ENCODE measurements at regions not wholly inside any gene's neighbourhood (a gene's known extent, or its start where the extent isn't known, plus 50 kb on each side); places are given as distances from the start of the nearest gene placed in this dataset.

GRCh38 chrX:147779173-147779572 lies 132.5 kb upstream of the FMR1 start:
- no peak overlapping the region for H4K8ac ChIP-seq (replicated peaks; ENCODE audit: insufficient read length, low read depth, low read length)
- peaks cover 0 to 3% of the 10 kb centered on the region in 2 experiments; a peak in 2 of 4 replicates for H3K4me1 Mint-ChIP-seq
- no peak overlapping the region for H2BK15ac ChIP-seq (ENCODE audit: low read depth, low read length)
- H3K23ac ChIP-seq (ENCODE audit: insufficient read length, low read depth, low read length), result no peak overlapping the region
- H3K18ac ChIP-seq (ENCODE audit: insufficient read length, low read depth, low read length), result no peak overlapping the region
- H3K23me2 ChIP-seq (ENCODE audit: insufficient read length, low read depth, low read length, poor library complexity, severe bottlenecking), result no peaks in the 10 kb centered on the region
- H3K27ac Mint-ChIP-seq, result no peak overlapping the region
- no peaks in the 10 kb centered on the region for H4K20me1 ChIP-seq (ENCODE audit: control insufficient read depth, insufficient read depth, insufficient read length)
- H2BK12ac ChIP-seq (ENCODE audit: insufficient read length, low read depth, low read length), result no peak overlapping the region
- H3K27ac ChIP-seq (ENCODE audit: insufficient read length, low read depth, low read length), result no peak overlapping the region
- no peak overlapping the region for H2BK20ac ChIP-seq (ENCODE audit: low read depth, low read length, poor library complexity, severe bottlenecking)
- H3K4me2 ChIP-seq (ENCODE audit: insufficient read depth, insufficient read length, low read length), result no peak overlapping the region
- no peaks in the 10 kb centered on the region for H3K79me1 ChIP-seq (ENCODE audit: insufficient read depth, low read depth, low read length, poor library complexity, severe bottlenecking)
- H3T11ph ChIP-seq (ENCODE audit: low read length), result no peak overlapping the region
- no peak overlapping the region for H3K14ac ChIP-seq (ENCODE audit: insufficient read depth, low read length)
- peaks cover 40% of the 10 kb centered on the region for H3K27me3 Mint-ChIP-seq (ENCODE audit: low read depth)
- H3K4me1 ChIP-seq (ENCODE audit: insufficient read depth, low read length), result no peaks in the 10 kb centered on the region
- no peaks in the 10 kb centered on the region for H3K27me3 ChIP-seq (ENCODE audit: insufficient read depth, low read length)
- H3K56ac ChIP-seq (ENCODE audit: insufficient read length, low read depth, low read length), result no peak overlapping the region
- no peak overlapping the region for H2AK5ac ChIP-seq (ENCODE audit: insufficient read length, low read length)
- peaks cover 4 to 7% (median 7%) of the 10 kb centered on the region in 3 experiments; a peak in 3 of 7 replicates for H3K36me3 Mint-ChIP-seq (ENCODE audit: insufficient read depth in 1 of 3, low read depth in 3 of 3)
- H3K79me2 ChIP-seq (ENCODE audit: insufficient read depth, low read length), result no peaks in the 10 kb centered on the region
- no peak for TF ChIP-seq CTCF (conservative IDR thresholded peaks at IDR 0.05)
- H3K9me3 ChIP-seq (ENCODE audit: control insufficient read depth, low read depth, low read length), result peaks cover 22% of the 10 kb centered on the region
- H3K4me3 Mint-ChIP-seq, result no peak overlapping the region
- H3K4ac ChIP-seq (ENCODE audit: low read depth, low read length), result no peak overlapping the region
- H4K5ac ChIP-seq (ENCODE audit: insufficient read length, low read depth, low read length), result no peak overlapping the region
- H2AFZ ChIP-seq (ENCODE audit: low read length), result no peak overlapping the region
- DNase-seq, result no peak
- H2BK120ac ChIP-seq (ENCODE audit: low read depth, low read length, poor library complexity, severe bottlenecking), result no peak overlapping the region
- no peak overlapping the region for H3K9ac ChIP-seq (ENCODE audit: extremely low read depth, insufficient read length, low read length)
- H4K91ac ChIP-seq (ENCODE audit: insufficient read length, low read depth, low read length), result no peak overlapping the region
- H2BK5ac ChIP-seq (ENCODE audit: insufficient read length, low read length), result no peak overlapping the region
- H3K9me3 Mint-ChIP-seq, result peaks cover 61% of the 10 kb centered on the region in 2 experiments

Data from H9 (cell line).